Stimulated activated naive CD8-positive, alpha-beta T cell treated with anti-CD3 and anti-CD28 coated beads, Interleukin-15, Interleukin-2, amounts not matched to agents 100 ng/mL and 50 ng/mL, for 24 hours (primary cell): ENCODE measurements at regions not wholly inside any gene's neighbourhood (a gene's known extent, or its start where the extent isn't known, plus 50 kb on each side); places are given as distances from the start of the nearest gene placed in this dataset.
"Not testable (repeated sequence)": the region's sequence is repeated elsewhere in the genome, so short reads cannot be mapped to it uniquely, and the experiment has no call there.

ENCODE experiments used
- H3K27ac Mint-ChIP-seq: one replicate; pipeline ENCODE4 v1.8.0; 2021; ENCODE audit warnings: mild to moderate bottlenecking, mixed read lengths
- H3K27me3 Mint-ChIP-seq: one replicate; pipeline ENCODE4 v1.8.0; 2021; ENCODE audit warnings: mixed read lengths
- H3K36me3 Mint-ChIP-seq: one replicate; pipeline ENCODE4 v1.8.0; 2021; ENCODE audit warnings: low read depth, mixed read lengths
- H3K4me1 Mint-ChIP-seq: one replicate; pipeline ENCODE4 v1.8.0; 2021; ENCODE audit warnings: low read depth, mixed read lengths
- H3K4me3 Mint-ChIP-seq: one replicate; pipeline ENCODE4 v1.8.0; 2021; ENCODE audit warnings: mild to moderate bottlenecking, mixed read lengths
- H3K9me3 Mint-ChIP-seq: one replicate; pipeline ENCODE4 v1.8.0; 2021; ENCODE audit warnings: mixed read lengths

GRCh38 chrX:155819966-155820491 lies 61.1 kb upstream of the VAMP7 start:
- Mint-ChIP-seq H3K9me3 (no peaks in the 10 kb centered on the region), H3K36me3 (no peaks in the 10 kb centered on the region), H3K4me1 (no peaks in the 10 kb centered on the region)

GRCh38 chrX:155819525-155819924 lies 61.6 kb upstream of the VAMP7 start:
- H3K9me3 Mint-ChIP-seq, result no peaks in the 10 kb centered on the region
- H3K4me3 Mint-ChIP-seq, result no peak overlapping the region
- no peak overlapping the region for H3K27ac Mint-ChIP-seq
- H3K4me1 Mint-ChIP-seq, result no peaks in the 10 kb centered on the region
- H3K27me3 Mint-ChIP-seq, result peaks cover 10% of the 10 kb centered on the region
- H3K36me3 Mint-ChIP-seq, result no peaks in the 10 kb centered on the region

More at GRCh38 chrX:155819966-155820491, 61.1 kb upstream of the VAMP7 start:
- H3K27ac Mint-ChIP-seq, result no peak overlapping the region
- H3K4me3 Mint-ChIP-seq, result no peak overlapping the region
- peaks cover 10% of the 10 kb centered on the region for H3K27me3 Mint-ChIP-seq

- H3K27ac Mint-ChIP-seq, H3K4me3 Mint-ChIP-seq, H3K36me3 Mint-ChIP-seq, H3K4me1 Mint-ChIP-seq, H3K27me3 Mint-ChIP-seq: not testable (repeated sequence)
- H3K9me3 Mint-ChIP-seq, result peaks cover 13% of the 10 kb centered on the region
These were observed 66.8 kb upstream of the VAMP7 start for GRCh38 chrX:155814391-155814790.

GRCh38 chrX:155779831-155780230 lies 101.3 kb upstream of the VAMP7 start:
- H3K27ac Mint-ChIP-seq, result no peak overlapping the region
- H3K4me3 Mint-ChIP-seq, result no peak overlapping the region
- no peaks in the 10 kb centered on the region for H3K36me3 Mint-ChIP-seq
- H3K27me3 Mint-ChIP-seq, result no peaks in the 10 kb centered on the region
- H3K9me3 Mint-ChIP-seq, result no peaks in the 10 kb centered on the region
- H3K4me1 Mint-ChIP-seq, result no peaks in the 10 kb centered on the region

GRCh38 chrX:155778844-155779553 lies 102.1 kb upstream of the VAMP7 start:
- H3K27me3 Mint-ChIP-seq, result no peaks in the 10 kb centered on the region
- H3K27ac Mint-ChIP-seq, result no peak overlapping the region
- H3K9me3 Mint-ChIP-seq, result no peaks in the 10 kb centered on the region
- H3K4me1 Mint-ChIP-seq, result no peaks in the 10 kb centered on the region
- no peaks in the 10 kb centered on the region for H3K36me3 Mint-ChIP-seq
- no peak overlapping the region for H3K4me3 Mint-ChIP-seq

GRCh38 chrX:155774387-155774786 lies 106.8 kb upstream of the VAMP7 start:
- Mint-ChIP-seq H3K4me3 (no peak overlapping the region), H3K9me3 (no peaks in the 10 kb centered on the region), H3K4me1 (no peaks in the 10 kb centered on the region), H3K27me3 (no peaks in the 10 kb centered on the region), H3K36me3 (no peaks in the 10 kb centered on the region), H3K27ac (no peak overlapping the region)

- no peak overlapping the region for H3K27ac Mint-ChIP-seq
- no peaks in the 10 kb centered on the region for H3K27me3 Mint-ChIP-seq
- peak overlapping the region; percentile 53 for H3K4me3 Mint-ChIP-seq
- no peaks in the 10 kb centered on the region for H3K36me3 Mint-ChIP-seq
- peaks cover 7% of the 10 kb centered on the region for H3K4me1 Mint-ChIP-seq
- H3K9me3 Mint-ChIP-seq, result peaks cover 3% of the 10 kb centered on the region
These were observed 113.0 kb upstream of the VAMP7 start for GRCh38 chrX:155767876-155768769.

GRCh38 chrX:155767051-155767875 lies 113.9 kb upstream of the VAMP7 start:
- H3K9me3 Mint-ChIP-seq, result peaks cover 7% of the 10 kb centered on the region
- H3K4me1 Mint-ChIP-seq, result peaks cover 7% of the 10 kb centered on the region
- peak overlapping the region; percentile 76 for H3K4me3 Mint-ChIP-seq
- H3K27me3 Mint-ChIP-seq, result no peaks in the 10 kb centered on the region
- no peak overlapping the region for H3K27ac Mint-ChIP-seq
- no peaks in the 10 kb centered on the region for H3K36me3 Mint-ChIP-seq

GRCh38 chrX:155766321-155766720 lies 114.8 kb upstream of the VAMP7 start:
- no peak overlapping the region for H3K27ac Mint-ChIP-seq
- no peaks in the 10 kb centered on the region for H3K27me3 Mint-ChIP-seq
- H3K36me3 Mint-ChIP-seq, result no peaks in the 10 kb centered on the region
- peak overlapping the region; percentile 76 for H3K4me3 Mint-ChIP-seq
- H3K9me3 Mint-ChIP-seq, result peaks cover 8% of the 10 kb centered on the region
- peaks cover 7% of the 10 kb centered on the region for H3K4me1 Mint-ChIP-seq

- Mint-ChIP-seq H3K4me1 (no peaks in the 10 kb centered on the region), H3K9me3 (peaks cover 12% of the 10 kb centered on the region), H3K4me3 (no peak overlapping the region), H3K27me3 (no peaks in the 10 kb centered on the region), H3K27ac (no peak overlapping the region), H3K36me3 (no peaks in the 10 kb centered on the region)
These were observed 120.0 kb upstream of the VAMP7 start for GRCh38 chrX:155761185-155761584.

GRCh38 chrX:155757046-155757759 lies 123.9 kb upstream of the VAMP7 start:
- no peak overlapping the region for H3K27ac Mint-ChIP-seq
- H3K4me3 Mint-ChIP-seq, result no peak overlapping the region
- no peaks in the 10 kb centered on the region for H3K4me1 Mint-ChIP-seq
- H3K9me3 Mint-ChIP-seq, result peaks cover 5% of the 10 kb centered on the region
- H3K27me3 Mint-ChIP-seq, result no peaks in the 10 kb centered on the region
- H3K36me3 Mint-ChIP-seq, result no peaks in the 10 kb centered on the region

- H3K27ac Mint-ChIP-seq, result no peak overlapping the region
- no peaks in the 10 kb centered on the region for H3K36me3 Mint-ChIP-seq
- no peak overlapping the region for H3K4me3 Mint-ChIP-seq
These were observed 125.3 kb upstream of the VAMP7 start for GRCh38 chrX:155755706-155756337.

GRCh38 chrX:155751131-155751530 lies 130.0 kb upstream of the VAMP7 start:
- no peak overlapping the region for H3K27ac Mint-ChIP-seq
- no peaks in the 10 kb centered on the region for H3K27me3 Mint-ChIP-seq
- H3K36me3 Mint-ChIP-seq, result no peaks in the 10 kb centered on the region
- peaks cover 10% of the 10 kb centered on the region for H3K9me3 Mint-ChIP-seq
- H3K4me1 Mint-ChIP-seq, result no peaks in the 10 kb centered on the region
- no peak overlapping the region for H3K4me3 Mint-ChIP-seq

More at GRCh38 chrX:155755706-155756337, 125.3 kb upstream of the VAMP7 start:
- H3K9me3 Mint-ChIP-seq, result peaks cover 1% of the 10 kb centered on the region
- H3K4me1 Mint-ChIP-seq, result no peaks in the 10 kb centered on the region
- H3K27me3 Mint-ChIP-seq, result no peaks in the 10 kb centered on the region

- H3K36me3 Mint-ChIP-seq, result no peaks in the 10 kb centered on the region
- no peaks in the 10 kb centered on the region for H3K4me1 Mint-ChIP-seq
- H3K4me3 Mint-ChIP-seq, result no peak overlapping the region
- no peak overlapping the region for H3K27ac Mint-ChIP-seq
- no peaks in the 10 kb centered on the region for H3K27me3 Mint-ChIP-seq
- H3K9me3 Mint-ChIP-seq, result peaks cover 13% of the 10 kb centered on the region
These were observed 133.6 kb upstream of the VAMP7 start for GRCh38 chrX:155747520-155747919.
